Endothelial cell of umbilical vein (primary cell): ENCODE measurements at regions not wholly inside any gene's neighbourhood (a gene's known extent, or its start where the extent isn't known, plus 50 kb on each side); places are given as distances from the start of the nearest gene placed in this dataset.
"Not testable (repeated sequence)": the region's sequence is repeated elsewhere in the genome, so short reads cannot be mapped to it uniquely, and the experiment has no call there.

ENCODE experiments used
- BruUV-seq: library from RNA; stranded (reverse); fragments of 400-500 nt; replicated peaks from 2 replicates; lab custom pipeline; 2021; lab: Mats Ljungman, UMichigan
- CTCF ChIA-PET: fragments of 300-600, 350-600 bp; sonication (Branson Sonifier 250); formaldehyde crosslinking; loops from one replicate; lab custom pipeline; 2021; ENCODE audit warnings: antibody characterized with exemption, inconsistent platforms; lab: Charles Lee
- POLR2A ChIA-PET: fragments of 300-600, 350-600 bp; sonication (Branson Sonifier 250); formaldehyde crosslinking; loops from one replicate; lab custom pipeline; 2021; ENCODE audit warnings: antibody characterized with exemption, inconsistent platforms; lab: Charles Lee
- DNase-seq: peaks from one replicate; pipeline ENCODE4 v3.0.0-alpha.2; 2011; ENCODE audit warnings: low read depth, low spot score
- FAIRE-seq: peaks from 2 replicates; lab custom pipeline; 2011; peaks lifted over from hg19 to GRCh38; lab: Jason Lieb, UNC
- H2AFZ ChIP-seq: 2 replicates; pipeline ENCODE4 v1.6.0; 2012; ENCODE audit warnings: low read depth, low read length, control low read depth, inconsistent platforms
- H3K27ac ChIP-seq: 2 replicates; pipeline ENCODE4 v1.5.1; 2011; ENCODE audit warnings: low read depth, mild to moderate bottlenecking, control low read depth, low read length, moderate library complexity; ENCODE audit not compliant: insufficient read depth
- H3K27me3 ChIP-seq, 2 experiments: 2 replicates each; pipeline versions ENCODE4 v1.6.0 to v1.6.1; 2011; ENCODE audit warnings: low read length in 2 of 2, mixed read lengths in 1 of 2; ENCODE audit not compliant: control insufficient read depth in 2 of 2, insufficient read depth in 2 of 2
- H3K36me3 ChIP-seq, 2 experiments: 2 replicates in 1 of 2; 3 replicates in 1 of 2; pipeline ENCODE4 v1.5.1; 2011; ENCODE audit warnings: low read length in 2 of 2, mild to moderate bottlenecking in 1 of 2, moderate library complexity in 1 of 2; ENCODE audit not compliant: control insufficient read depth in 2 of 2, insufficient read depth in 2 of 2; ENCODE audit errors: extremely low read depth in 1 of 2
- H3K4me1 ChIP-seq: 3 replicates; pipeline ENCODE4 v1.5.1; 2011; ENCODE audit warnings: mild to moderate bottlenecking, low read length; ENCODE audit not compliant: control insufficient read depth, insufficient read depth; ENCODE audit errors: extremely low read depth
- H3K4me2 ChIP-seq: 2 replicates; pipeline ENCODE4 v1.6.1; 2011; ENCODE audit warnings: low read length, control low read depth, mixed read lengths; ENCODE audit not compliant: insufficient read depth
- H3K4me3 ChIP-seq, 3 experiments: fragments of 200-600 bp in 1 of 3; sonication (generic), shearing (Covaris generic) in 1 of 3; replicated peaks in 1 of 3; 2 replicates each; pipeline ENCODE4 v1.5.1; 2011 to 2016; ENCODE audit warnings: control low read depth in 3 of 3, low read length in 3 of 3, mild to moderate bottlenecking in 2 of 3, inconsistent platforms in 1 of 3, low read depth in 1 of 3, moderate library complexity in 1 of 3; ENCODE audit not compliant: insufficient read depth in 1 of 3
- H3K79me2 ChIP-seq: 2 replicates; pipeline ENCODE4 v1.6.0; 2012; ENCODE audit warnings: low read length, inconsistent platforms; ENCODE audit not compliant: control insufficient read depth, insufficient read depth
- H3K9ac ChIP-seq: replicated peaks from 2 replicates; pipeline ENCODE3; 2011; ENCODE audit warnings: low read length, control low read depth; ENCODE audit not compliant: insufficient read depth; ENCODE audit errors: extremely low read depth
- H3K9me1 ChIP-seq: replicated peaks from 3 replicates; pipeline ENCODE4 v1.6.0; 2011; ENCODE audit warnings: mild to moderate bottlenecking, low read length; ENCODE audit not compliant: control insufficient read depth, insufficient read depth; ENCODE audit errors: extremely low read depth
- H3K9me3 ChIP-seq: replicated peaks from 2 replicates; pipeline ENCODE4 v1.5.1; 2012; ENCODE audit warnings: low read length, inconsistent platforms; ENCODE audit not compliant: control insufficient read depth, insufficient read depth
- H4K20me1 ChIP-seq: replicated peaks from 2 replicates; pipeline ENCODE3; 2011; ENCODE audit warnings: mild to moderate bottlenecking, low read length; ENCODE audit not compliant: control insufficient read depth, insufficient read depth; ENCODE audit errors: extremely low read depth
- CTCF ChIP-seq, 2 donors: IDR thresholded peaks; 1 replicate in 1 of 2; 2 replicates in 1 of 2; pipeline ENCODE4 v1.5.1; 2011; ENCODE audit warnings: low read length in 2 of 2, mild to moderate bottlenecking in 2 of 2, moderate library complexity in 2 of 2, control low read depth in 1 of 2, inconsistent platforms in 1 of 2, low read depth in 1 of 2; ENCODE audit not compliant: insufficient read depth in 1 of 2; ENCODE audit errors: extremely low read depth in 1 of 2
- FOS ChIP-seq: IDR thresholded peaks from 2 replicates; pipeline ENCODE4 v1.6.1; 2011; ENCODE audit warnings: mild to moderate bottlenecking, low read length, moderate library complexity, borderline replicate concordance; ENCODE audit not compliant: insufficient read depth
- GATA2 ChIP-seq: IDR thresholded peaks from 2 replicates; pipeline ENCODE4 v1.7.0; 2011; ENCODE audit warnings: low read depth, mild to moderate bottlenecking, moderate library complexity, mixed read lengths, low read length; ENCODE audit not compliant: insufficient read length, insufficient read depth
- MAX ChIP-seq: IDR thresholded peaks from 2 replicates; pipeline ENCODE4 v1.6.1; 2011; ENCODE audit not compliant: insufficient read depth, insufficient read length
- MYC ChIP-seq: IDR thresholded peaks from one replicate; pipeline ENCODE4 v1.6.1; 2011; ENCODE audit warnings: mild to moderate bottlenecking, low read depth, low read length
- POLR2A ChIP-seq: IDR thresholded peaks from 2 replicates; pipeline ENCODE4 v1.6.1; 2012; ENCODE audit warnings: low read depth, mild to moderate bottlenecking, control low read depth, low read length
- dilution Hi-C: fragments of 300-500 bp; cut with MboI; formaldehyde crosslinking; loops from one replicate; pipeline ENCODE4 v1.15.0; 2019; ENCODE audit warnings: low sequenced_read_pairs; ENCODE audit not compliant: extremely low pct_ligation_motif_present
- intact Hi-C: fragments of 100-400 bp; cut with micrococcal nuclease; formaldehyde crosslinking; loops from one replicate; pipeline ENCODE4 v1.10.0; 2022

- H3K4me2 ChIP-seq: peak overlapping the region; percentile 35
- peak; percentile 23 to 29 for TF ChIP-seq CTCF (IDR thresholded peaks at IDR 0.05; ENCODE audit: extremely low read depth in 1 of 2, insufficient read depth in 1 of 2, low read depth in 1 of 2, low read length in 2 of 2)
- H3K4me1 ChIP-seq, H3K9ac ChIP-seq, H3K36me3 ChIP-seq, DNase-seq, H3K27ac ChIP-seq, H3K79me2 ChIP-seq, POLR2A ChIA-PET, H3K9me1 ChIP-seq, BruUV-seq, intact Hi-C loops, FAIRE-seq, dilution Hi-C loops, H3K9me3 ChIP-seq, H4K20me1 ChIP-seq, H2AFZ ChIP-seq: not testable (repeated sequence)
- peaks cover 27 to 40% of the 10 kb centered on the region in 2 experiments for H3K27me3 ChIP-seq
- peak overlapping the region in 1 of 3 experiments; percentile 11 for H3K4me3 ChIP-seq
- CTCF ChIA-PET: interaction anchor here (0.7 kb wide), 1 partner anchor 10 kb away, joined by 3 read pairs; no protein-coding TSS in a partner anchor
Measured at GRCh38 chr1:148361427-148362215, 121.5 kb downstream of the PPIAL4G start.

GRCh38 chr1:148357037-148357436 is 126.1 kb downstream of the PPIAL4G start:
- dilution Hi-C loops (no loop called here), intact Hi-C loops (no loop called here)
- Histone ChIP-seq H2AFZ (no peak overlapping the region), H3K4me3 (no peak overlapping the region), H4K20me1 (no peaks in the 10 kb centered on the region), H3K27ac (no peak overlapping the region), H3K4me2 (no peak overlapping the region), H3K79me2 (no peaks in the 10 kb centered on the region), H3K36me3 (no peaks in the 10 kb centered on the region), H3K9me3 (no peaks in the 10 kb centered on the region), H3K9ac (no peak overlapping the region), H3K27me3 (peaks cover 42 to 66% of the 10 kb centered on the region in 2 experiments), H3K9me1 (no peaks in the 10 kb centered on the region), H3K4me1 (peaks cover under 1% of the 10 kb centered on the region)
- DNase-seq: no peak
- TF ChIP-seq FOS (no peak), GATA2 (no peak), POLR2A (no peak), MYC (no peak), MAX (no peak), CTCF (IDR thresholded peaks at IDR 0.05; ENCODE audit: extremely low read depth in 1 of 2, insufficient read depth in 1 of 2, low read depth in 1 of 2, low read length in 2 of 2) (no peak)
- ChIA-PET CTCF (interaction anchor here (1.0 to 1.2 kb wide), 2 partner anchors 12 to 15 kb away, joined by 3 to 4 read pairs; no protein-coding TSS in a partner anchor), POLR2A (no interaction called here)
- no TSS peak for BruUV-seq
- no peak for FAIRE-seq
